SK-N-SH treated with all-trans-retinoic acid at 6 μM for 48 hours (cell line): ENCODE measurements at regions not wholly inside any gene's neighbourhood (a gene's known extent, or its start where the extent isn't known, plus 50 kb on each side); places are given as distances from the start of the nearest gene placed in this dataset.

ENCODE experiments used
- ARNTL ChIP-seq: fragments of 450-650 bp; formaldehyde crosslinking; IDR thresholded peaks from 2 replicates; pipeline ENCODE4 v1.5.0; 2020; ENCODE audit warnings: low read depth, mild to moderate bottlenecking, moderate library complexity, borderline replicate concordance
- CSDC2 ChIP-seq: fragments of 250-450 bp; sonication (Bioruptor Pico); IDR thresholded peaks from 2 replicates; pipeline ENCODE4 v1.5.0; 2020; ENCODE audit warnings: mild to moderate bottlenecking, moderate library complexity
- ESRRG ChIP-seq: fragments of 250-450 bp; sonication (Bioruptor Pico); IDR thresholded peaks from 2 replicates; pipeline ENCODE4 v1.6.1; 2021; ENCODE audit warnings: mild to moderate bottlenecking
- GLIS3 ChIP-seq: fragments of 250-450 bp; sonication (Bioruptor Pico); IDR thresholded peaks from 2 replicates; pipeline ENCODE4 v1.5.0; 2020; ENCODE audit warnings: mild to moderate bottlenecking, moderate library complexity
- ISL1 ChIP-seq: fragments of 250-450 bp; sonication (Bioruptor Pico); IDR thresholded peaks from 2 replicates; pipeline ENCODE4 v2.1.2; 2022; ENCODE audit warnings: mild to moderate bottlenecking, moderate library complexity
- OSR1 ChIP-seq: fragments of 250-450 bp; sonication (Bioruptor Pico); IDR thresholded peaks from 2 replicates; pipeline ENCODE4 v1.8.0; 2022; ENCODE audit warnings: moderate library complexity, mild to moderate bottlenecking, inconsistent platforms
- TOX ChIP-seq: fragments of 250-450 bp; sonication (Bioruptor Pico); IDR thresholded peaks from 2 replicates; pipeline ENCODE4 v1.8.0; 2021; ENCODE audit warnings: mild to moderate bottlenecking, moderate library complexity, borderline replicate concordance
- ZFP3 ChIP-seq: fragments of 250-450 bp; sonication (Bioruptor Pico); IDR thresholded peaks from 2 replicates; pipeline ENCODE4 v1.5.0; 2020; ENCODE audit warnings: mild to moderate bottlenecking, moderate library complexity
- ZFP30 ChIP-seq: fragments of 450-650 bp; formaldehyde crosslinking; IDR thresholded peaks from 2 replicates; pipeline ENCODE4 v1.5.0; 2022; ENCODE audit warnings: mild to moderate bottlenecking, moderate library complexity
- ZNF565 ChIP-seq: fragments of 450-650 bp; formaldehyde crosslinking; conservative IDR thresholded peaks from 2 replicates; pipeline ENCODE4 v1.5.0; 2020; ENCODE audit warnings: low read depth, mild to moderate bottlenecking, moderate library complexity
- ZNF70 ChIP-seq: fragments of 450-650 bp; formaldehyde crosslinking; IDR thresholded peaks from 2 replicates; pipeline ENCODE4 v1.5.0; 2020; ENCODE audit warnings: mild to moderate bottlenecking, moderate library complexity
- TF ChIP-seq, protein P1 (sequence below): fragments of 250-450 bp; sonication (Bioruptor Pico); IDR thresholded peaks from 2 replicates; pipeline ENCODE4 v1.8.0; 2020; ENCODE audit warnings: mild to moderate bottlenecking, moderate library complexity, borderline replicate concordance
- TF ChIP-seq, protein P2 (sequence below): fragments of 250-450 bp; sonication (Bioruptor Pico); IDR thresholded peaks from 2 replicates; pipeline ENCODE4 v1.8.0; 2021; ENCODE audit warnings: low read depth, mild to moderate bottlenecking, moderate library complexity, borderline replicate concordance
- TF ChIP-seq, protein P3 (sequence below): fragments of 250-450 bp; sonication (Bioruptor Pico); IDR thresholded peaks from 2 replicates; pipeline ENCODE4 v1.5.1; 2020; ENCODE audit warnings: low read depth, mild to moderate bottlenecking, moderate library complexity

DNA sequence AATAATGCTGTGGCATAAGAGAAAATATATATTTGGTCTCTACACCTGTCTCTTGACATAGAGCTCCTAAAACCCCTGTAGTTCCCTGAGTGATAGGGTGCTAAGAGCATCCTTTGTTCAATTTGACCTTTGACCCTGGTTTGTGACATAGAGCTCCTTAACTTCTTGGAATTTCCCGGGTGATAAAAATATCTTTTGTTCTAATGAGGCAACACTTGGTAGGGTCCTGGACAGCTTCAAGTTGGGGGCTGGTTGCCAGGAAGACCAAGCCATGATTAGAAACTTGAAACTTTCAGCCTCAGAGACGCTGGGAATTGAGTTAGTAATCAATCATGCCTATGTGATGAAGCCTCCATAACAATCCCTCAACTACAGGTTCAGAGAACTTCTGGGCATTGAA is 105.4 kb downstream of the CASP12 start:
- no peak for TF ChIP-seq ARNTL (CRISPR knock-in tag)
- TF ChIP-seq, protein P1, sequence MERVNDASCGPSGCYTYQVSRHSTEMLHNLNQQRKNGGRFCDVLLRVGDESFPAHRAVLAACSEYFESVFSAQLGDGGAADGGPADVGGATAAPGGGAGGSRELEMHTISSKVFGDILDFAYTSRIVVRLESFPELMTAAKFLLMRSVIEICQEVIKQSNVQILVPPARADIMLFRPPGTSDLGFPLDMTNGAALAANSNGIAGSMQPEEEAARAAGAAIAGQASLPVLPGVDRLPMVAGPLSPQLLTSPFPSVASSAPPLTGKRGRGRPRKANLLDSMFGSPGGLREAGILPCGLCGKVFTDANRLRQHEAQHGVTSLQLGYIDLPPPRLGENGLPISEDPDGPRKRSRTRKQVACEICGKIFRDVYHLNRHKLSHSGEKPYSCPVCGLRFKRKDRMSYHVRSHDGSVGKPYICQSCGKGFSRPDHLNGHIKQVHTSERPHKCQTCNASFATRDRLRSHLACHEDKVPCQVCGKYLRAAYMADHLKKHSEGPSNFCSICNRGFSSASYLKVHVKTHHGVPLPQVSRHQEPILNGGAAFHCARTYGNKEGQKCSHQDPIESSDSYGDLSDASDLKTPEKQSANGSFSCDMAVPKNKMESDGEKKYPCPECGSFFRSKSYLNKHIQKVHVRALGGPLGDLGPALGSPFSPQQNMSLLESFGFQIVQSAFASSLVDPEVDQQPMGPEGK (CRISPR knock-in tag): no peak
- no peak for TF ChIP-seq OSR1 (CRISPR knock-in tag)
- TF ChIP-seq, protein P2, sequence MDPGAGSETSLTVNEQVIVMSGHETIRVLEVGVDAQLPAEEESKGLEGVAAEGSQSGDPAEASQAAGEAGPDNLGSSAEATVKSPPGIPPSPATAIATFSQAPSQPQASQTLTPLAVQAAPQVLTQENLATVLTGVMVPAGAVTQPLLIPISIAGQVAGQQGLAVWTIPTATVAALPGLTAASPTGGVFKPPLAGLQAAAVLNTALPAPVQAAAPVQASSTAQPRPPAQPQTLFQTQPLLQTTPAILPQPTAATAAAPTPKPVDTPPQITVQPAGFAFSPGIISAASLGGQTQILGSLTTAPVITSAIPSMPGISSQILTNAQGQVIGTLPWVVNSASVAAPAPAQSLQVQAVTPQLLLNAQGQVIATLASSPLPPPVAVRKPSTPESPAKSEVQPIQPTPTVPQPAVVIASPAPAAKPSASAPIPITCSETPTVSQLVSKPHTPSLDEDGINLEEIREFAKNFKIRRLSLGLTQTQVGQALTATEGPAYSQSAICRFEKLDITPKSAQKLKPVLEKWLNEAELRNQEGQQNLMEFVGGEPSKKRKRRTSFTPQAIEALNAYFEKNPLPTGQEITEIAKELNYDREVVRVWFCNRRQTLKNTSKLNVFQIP: no peak
- no peak for TF ChIP-seq GLIS3 (CRISPR knock-in tag)
- no peak for TF ChIP-seq TOX (CRISPR knock-in tag)
- no peak for TF ChIP-seq ISL1
- TF ChIP-seq ZNF70 (CRISPR knock-in tag): no peak
- no peak for TF ChIP-seq ZFP30 (CRISPR knock-in tag)
- no peak for TF ChIP-seq ZNF565 (CRISPR knock-in tag)
- TF ChIP-seq ZFP3 (CRISPR knock-in tag): no peak
- no peak for TF ChIP-seq CSDC2 (CRISPR knock-in tag)
- TF ChIP-seq, protein P3, sequence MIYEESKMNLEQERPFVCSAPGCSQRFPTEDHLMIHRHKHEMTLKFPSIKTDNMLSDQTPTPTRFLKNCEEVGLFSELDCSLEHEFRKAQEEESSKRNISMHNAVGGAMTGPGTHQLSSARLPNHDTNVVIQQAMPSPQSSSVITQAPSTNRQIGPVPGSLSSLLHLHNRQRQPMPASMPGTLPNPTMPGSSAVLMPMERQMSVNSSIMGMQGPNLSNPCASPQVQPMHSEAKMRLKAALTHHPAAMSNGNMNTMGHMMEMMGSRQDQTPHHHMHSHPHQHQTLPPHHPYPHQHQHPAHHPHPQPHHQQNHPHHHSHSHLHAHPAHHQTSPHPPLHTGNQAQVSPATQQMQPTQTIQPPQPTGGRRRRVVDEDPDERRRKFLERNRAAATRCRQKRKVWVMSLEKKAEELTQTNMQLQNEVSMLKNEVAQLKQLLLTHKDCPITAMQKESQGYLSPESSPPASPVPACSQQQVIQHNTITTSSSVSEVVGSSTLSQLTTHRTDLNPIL (CRISPR knock-in tag): no peak
- TF ChIP-seq ESRRG: no peak
